GM12878 (cell line): ENCODE measurements at regions not wholly inside any gene's neighbourhood (a gene's known extent, or its start where the extent isn't known, plus 50 kb on each side); places are given as distances from the start of the nearest gene placed in this dataset.

ENCODE experiments used
- ATAC-seq: fragments of 200-7000 bp; cut with Tn5 transposase; 3 replicates; pipeline ENCODE4 v1.9.1; 2020; ENCODE audit warnings: mild to moderate bottlenecking, moderate library complexity
- BruUV-seq: library from RNA; stranded (reverse); fragments of 400-500 nt; replicated peaks from 2 replicates; lab custom pipeline; 2021; lab: Mats Ljungman, UMichigan
- CTCF ChIA-PET: fragments of 300-600 bp; sonication (Branson Sonifier 250); formaldehyde crosslinking; extraction: SDS; loops from one replicate; lab custom pipeline; 2021; ENCODE audit warnings: inconsistent platforms; lab: Yijun Ruan, JAX
- POLR2A ChIA-PET: fragments of 350-600 bp; formaldehyde crosslinking; extraction: SDS; loops from one replicate; lab custom pipeline; 2021; ENCODE audit warnings: inconsistent platforms; lab: Charles Lee
- RAD21 ChIA-PET: fragments of 300-600 bp; sonication (Branson Sonifier 250); formaldehyde crosslinking; loops from one replicate; lab custom pipeline; 2023; ENCODE audit warnings: antibody characterized with exemption; ENCODE audit not compliant: unreplicated experiment; lab: Charles Lee
- SMC1A ChIA-PET: fragments of 300-600 bp; sonication (Branson Sonifier 250); formaldehyde crosslinking; loops from one replicate; lab custom pipeline; 2023; ENCODE audit not compliant: unreplicated experiment, uncharacterized antibody; lab: Charles Lee
- DNase-seq: peaks from one replicate; pipeline ENCODE4 v3.0.0-alpha.2; 2011; ENCODE audit warnings: low read depth, low spot score
- FAIRE-seq: peaks from 3 replicates; lab custom pipeline; 2011; peaks lifted over from hg19 to GRCh38; lab: Jason Lieb, UNC
- H2AFZ ChIP-seq: 2 replicates; pipeline ENCODE4 v1.6.0; 2011; ENCODE audit warnings: low read depth, low read length, control low read depth; ENCODE audit not compliant: control insufficient read depth
- H3K27ac ChIP-seq: 2 replicates; pipeline ENCODE4 v1.5.1; 2011; ENCODE audit warnings: control low read depth; ENCODE audit not compliant: control insufficient read depth, insufficient read depth
- H3K27me3 ChIP-seq, 2 experiments: replicated peaks in 1 of 2; 2 replicates each; pipeline versions ENCODE4 v1.6.0 to v1.6.1; 2011; ENCODE audit warnings: low read length in 1 of 2; ENCODE audit not compliant: control insufficient read depth in 2 of 2, insufficient read depth in 2 of 2
- H3K36me3 ChIP-seq, 2 experiments: 2 replicates each; pipeline ENCODE4 v1.5.1; 2011; ENCODE audit warnings: low read length in 1 of 2; ENCODE audit not compliant: control insufficient read depth in 2 of 2, insufficient read depth in 2 of 2
- H3K4me1 ChIP-seq: 2 replicates; pipeline ENCODE4 v1.6.1; 2011; ENCODE audit warnings: mild to moderate bottlenecking, low read length, moderate library complexity, mixed read lengths; ENCODE audit not compliant: control insufficient read depth, insufficient read depth
- H3K4me2 ChIP-seq: 2 replicates; pipeline ENCODE4 v1.6.0; 2011; ENCODE audit warnings: control low read depth; ENCODE audit not compliant: control insufficient read depth, insufficient read depth
- H3K4me3 ChIP-seq: fragments of 200-600 bp; sonication (generic); 2 replicates; pipeline ENCODE4 v1.5.1; 2016
- H3K79me2 ChIP-seq: 2 replicates; pipeline ENCODE4 v1.6.0; 2011; ENCODE audit warnings: low read length; ENCODE audit not compliant: control insufficient read depth, insufficient read depth
- H3K9ac ChIP-seq: 2 replicates; pipeline ENCODE4 v1.8.0; 2011; ENCODE audit warnings: low read length, control low read depth, mixed read lengths; ENCODE audit not compliant: control insufficient read depth, insufficient read depth
- H3K9me3 ChIP-seq: replicated peaks from 3 replicates; pipeline ENCODE4 v1.5.1; 2011; ENCODE audit warnings: mild to moderate bottlenecking, low read length; ENCODE audit not compliant: control insufficient read depth, insufficient read depth
- H4K20me1 ChIP-seq: 2 replicates; pipeline ENCODE4 v1.6.0; 2011; ENCODE audit not compliant: control insufficient read depth, insufficient read depth
- CBX5 ChIP-seq: sonication (generic); IDR thresholded peaks from 2 replicates; pipeline ENCODE4 v1.6.1; 2016; ENCODE audit warnings: low read depth, moderate library complexity, mild to moderate bottlenecking, inconsistent platforms
- FOXK2 ChIP-seq: fragments of 450-650 bp; IDR thresholded peaks from 2 replicates; pipeline ENCODE4 v1.6.1; 2017; ENCODE audit warnings: mild to moderate bottlenecking, moderate library complexity
- GABPA ChIP-seq: IDR thresholded peaks from 2 replicates; pipeline ENCODE4 v1.6.1; 2014; ENCODE audit warnings: antibody characterized with exemption, low read depth, mild to moderate bottlenecking, inconsistent platforms
- JUND ChIP-seq: IDR thresholded peaks from 2 replicates; pipeline ENCODE4 v1.6.1; 2012; ENCODE audit warnings: low read depth, mild to moderate bottlenecking, low read length, improper control_type of control experiment, moderate library complexity
- NFYB ChIP-seq: IDR thresholded peaks from 2 replicates; pipeline ENCODE4 v1.6.1; 2011; ENCODE audit warnings: low read depth, mild to moderate bottlenecking, low read length, improper control_type of control experiment, moderate library complexity; ENCODE audit not compliant: insufficient read depth
- PML ChIP-seq: IDR thresholded peaks from 2 replicates; pipeline ENCODE4 v1.6.1; 2012; ENCODE audit warnings: low read length, inconsistent platforms
- ZNF622 ChIP-seq: fragments of 450-650 bp; IDR thresholded peaks from 2 replicates; pipeline ENCODE4 v1.6.1; 2017; ENCODE audit warnings: mild to moderate bottlenecking, inconsistent platforms
- WGBS: methylation state at CpG from one replicate; pipeline ENCODE4 v1.1.6; 2016; ENCODE audit warnings: low lambda C conversion rate; ENCODE audit not compliant: insufficient replicate concordance, insufficient coverage; ENCODE audit errors: missing lambda C conversion rate; 5-methylcytosine and 5-hydroxymethylcytosine counted together
- in situ Hi-C: fragments of 300-500 bp; cut with MboI; formaldehyde crosslinking; loops from 9 replicates; pipeline ENCODE4 v1.14.3; 2018; ENCODE audit warnings: mixed read lengths
- intact Hi-C: fragments of 100-400 bp; cut with micrococcal nuclease; formaldehyde crosslinking; loops from one replicate; pipeline ENCODE4 v1.14.2; 2022; ENCODE audit not compliant: unreplicated experiment
- TF ChIP-seq, protein P1 (sequence below): fragments of 450-650 bp; IDR thresholded peaks from 2 replicates; pipeline ENCODE4 v1.6.1; 2016; ENCODE audit warnings: mild to moderate bottlenecking, moderate library complexity, borderline replicate concordance
- TF ChIP-seq, protein P2 (sequence below): IDR thresholded peaks from 2 replicates; pipeline ENCODE4 v1.6.1; 2012; ENCODE audit warnings: low read length, inconsistent platforms
- TF ChIP-seq, protein P3 (sequence below): fragments of 450-650 bp; IDR thresholded peaks from 2 replicates; pipeline ENCODE4 v1.6.1; 2014; ENCODE audit warnings: mild to moderate bottlenecking
- TF ChIP-seq, protein P4 (sequence below): IDR thresholded peaks from 2 replicates; pipeline ENCODE4 v1.6.1; 2012; ENCODE audit warnings: mild to moderate bottlenecking, low read depth, low read length

DNA sequence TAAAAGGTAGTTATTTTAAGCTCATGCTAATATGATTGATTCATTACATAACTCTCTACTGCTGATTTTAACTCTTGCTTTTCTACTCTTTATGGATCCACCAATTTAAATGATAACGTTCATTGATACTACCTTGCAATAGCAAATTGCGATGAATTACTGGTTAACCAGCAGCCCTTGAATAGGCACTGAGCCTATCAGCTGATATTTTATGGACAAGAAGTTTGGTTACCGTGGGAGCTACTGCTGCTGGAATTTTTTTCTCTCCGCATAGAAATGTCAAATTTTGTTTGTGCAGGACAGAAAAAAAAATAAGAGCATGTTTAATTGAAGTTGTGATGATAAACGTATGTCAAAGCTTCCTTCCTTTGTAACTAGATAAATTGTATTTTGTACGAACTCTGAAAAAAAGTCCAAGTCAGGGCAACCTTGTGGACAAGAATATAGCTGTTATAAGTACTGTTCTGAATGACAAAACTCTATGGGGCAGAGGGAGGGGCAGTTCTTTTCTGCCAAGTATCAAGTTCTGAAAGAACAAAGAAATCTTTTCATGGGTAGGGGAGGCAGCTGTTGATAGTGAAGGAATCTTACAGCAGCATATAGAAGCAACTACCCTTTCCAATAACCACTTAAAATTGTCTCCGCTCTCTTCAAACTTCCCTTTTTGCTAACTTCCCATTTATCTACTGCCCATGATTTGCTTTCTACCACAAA, 434.9 kb upstream of the PABPC4L start:
- Histone ChIP-seq H3K4me2 (no peak overlapping the region), H3K9ac (no peak overlapping the region), H3K4me3 (no peak overlapping the region), H3K27ac (no peak overlapping the region), H3K9me3 (no peaks in the 10 kb centered on the region), H3K36me3 (no peaks in the 10 kb centered on the region), H3K27me3 (no peaks in the 10 kb centered on the region), H3K79me2 (no peaks in the 10 kb centered on the region), H4K20me1 (no peaks in the 10 kb centered on the region), H2AFZ (no peak overlapping the region), H3K4me1 (no peaks in the 10 kb centered on the region)
- FAIRE-seq (no peak), ATAC-seq (no peak), DNase-seq (no peak)
- 30% methylated on average over 7 of the region's 7 CpGs for WGBS
- SMC1A ChIA-PET: interaction anchor here (0.6 to 1.7 kb wide), 3 partner anchors 11 to 65 kb away, joined by 3 to 6 read pairs (median 3); no protein-coding TSS in a partner anchor
- POLR2A ChIA-PET: no interaction called here
- TF ChIP-seq, protein P1, sequence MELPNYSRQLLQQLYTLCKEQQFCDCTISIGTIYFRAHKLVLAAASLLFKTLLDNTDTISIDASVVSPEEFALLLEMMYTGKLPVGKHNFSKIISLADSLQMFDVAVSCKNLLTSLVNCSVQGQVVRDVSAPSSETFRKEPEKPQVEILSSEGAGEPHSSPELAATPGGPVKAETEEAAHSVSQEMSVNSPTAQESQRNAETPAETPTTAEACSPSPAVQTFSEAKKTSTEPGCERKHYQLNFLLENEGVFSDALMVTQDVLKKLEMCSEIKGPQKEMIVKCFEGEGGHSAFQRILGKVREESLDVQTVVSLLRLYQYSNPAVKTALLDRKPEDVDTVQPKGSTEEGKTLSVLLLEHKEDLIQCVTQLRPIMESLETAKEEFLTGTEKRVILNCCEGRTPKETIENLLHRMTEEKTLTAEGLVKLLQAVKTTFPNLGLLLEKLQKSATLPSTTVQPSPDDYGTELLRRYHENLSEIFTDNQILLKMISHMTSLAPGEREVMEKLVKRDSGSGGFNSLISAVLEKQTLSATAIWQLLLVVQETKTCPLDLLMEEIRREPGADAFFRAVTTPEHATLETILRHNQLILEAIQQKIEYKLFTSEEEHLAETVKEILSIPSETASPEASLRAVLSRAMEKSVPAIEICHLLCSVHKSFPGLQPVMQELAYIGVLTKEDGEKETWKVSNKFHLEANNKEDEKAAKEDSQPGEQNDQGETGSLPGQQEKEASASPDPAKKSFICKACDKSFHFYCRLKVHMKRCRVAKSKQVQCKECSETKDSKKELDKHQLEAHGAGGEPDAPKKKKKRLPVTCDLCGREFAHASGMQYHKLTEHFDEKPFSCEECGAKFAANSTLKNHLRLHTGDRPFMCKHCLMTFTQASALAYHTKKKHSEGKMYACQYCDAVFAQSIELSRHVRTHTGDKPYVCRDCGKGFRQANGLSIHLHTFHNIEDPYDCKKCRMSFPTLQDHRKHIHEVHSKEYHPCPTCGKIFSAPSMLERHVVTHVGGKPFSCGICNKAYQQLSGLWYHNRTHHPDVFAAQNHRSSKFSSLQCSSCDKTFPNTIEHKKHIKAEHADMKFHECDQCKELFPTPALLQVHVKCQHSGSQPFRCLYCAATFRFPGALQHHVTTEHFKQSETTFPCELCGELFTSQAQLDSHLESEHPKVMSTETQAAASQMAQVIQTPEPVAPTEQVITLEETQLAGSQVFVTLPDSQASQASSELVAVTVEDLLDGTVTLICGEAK: no peak
- no peak for TF ChIP-seq NFYB
- TF ChIP-seq FOXK2: no peak
- no peak for TF ChIP-seq CBX5
- TF ChIP-seq JUND: no peak
- TF ChIP-seq ZNF622: no peak
- TF ChIP-seq, protein P2, sequence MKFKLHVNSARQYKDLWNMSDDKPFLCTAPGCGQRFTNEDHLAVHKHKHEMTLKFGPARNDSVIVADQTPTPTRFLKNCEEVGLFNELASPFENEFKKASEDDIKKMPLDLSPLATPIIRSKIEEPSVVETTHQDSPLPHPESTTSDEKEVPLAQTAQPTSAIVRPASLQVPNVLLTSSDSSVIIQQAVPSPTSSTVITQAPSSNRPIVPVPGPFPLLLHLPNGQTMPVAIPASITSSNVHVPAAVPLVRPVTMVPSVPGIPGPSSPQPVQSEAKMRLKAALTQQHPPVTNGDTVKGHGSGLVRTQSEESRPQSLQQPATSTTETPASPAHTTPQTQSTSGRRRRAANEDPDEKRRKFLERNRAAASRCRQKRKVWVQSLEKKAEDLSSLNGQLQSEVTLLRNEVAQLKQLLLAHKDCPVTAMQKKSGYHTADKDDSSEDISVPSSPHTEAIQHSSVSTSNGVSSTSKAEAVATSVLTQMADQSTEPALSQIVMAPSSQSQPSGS: no peak
- TF ChIP-seq, protein P3, sequence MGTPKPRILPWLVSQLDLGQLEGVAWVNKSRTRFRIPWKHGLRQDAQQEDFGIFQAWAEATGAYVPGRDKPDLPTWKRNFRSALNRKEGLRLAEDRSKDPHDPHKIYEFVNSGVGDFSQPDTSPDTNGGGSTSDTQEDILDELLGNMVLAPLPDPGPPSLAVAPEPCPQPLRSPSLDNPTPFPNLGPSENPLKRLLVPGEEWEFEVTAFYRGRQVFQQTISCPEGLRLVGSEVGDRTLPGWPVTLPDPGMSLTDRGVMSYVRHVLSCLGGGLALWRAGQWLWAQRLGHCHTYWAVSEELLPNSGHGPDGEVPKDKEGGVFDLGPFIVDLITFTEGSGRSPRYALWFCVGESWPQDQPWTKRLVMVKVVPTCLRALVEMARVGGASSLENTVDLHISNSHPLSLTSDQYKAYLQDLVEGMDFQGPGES: no peak
- TF ChIP-seq, protein P4, sequence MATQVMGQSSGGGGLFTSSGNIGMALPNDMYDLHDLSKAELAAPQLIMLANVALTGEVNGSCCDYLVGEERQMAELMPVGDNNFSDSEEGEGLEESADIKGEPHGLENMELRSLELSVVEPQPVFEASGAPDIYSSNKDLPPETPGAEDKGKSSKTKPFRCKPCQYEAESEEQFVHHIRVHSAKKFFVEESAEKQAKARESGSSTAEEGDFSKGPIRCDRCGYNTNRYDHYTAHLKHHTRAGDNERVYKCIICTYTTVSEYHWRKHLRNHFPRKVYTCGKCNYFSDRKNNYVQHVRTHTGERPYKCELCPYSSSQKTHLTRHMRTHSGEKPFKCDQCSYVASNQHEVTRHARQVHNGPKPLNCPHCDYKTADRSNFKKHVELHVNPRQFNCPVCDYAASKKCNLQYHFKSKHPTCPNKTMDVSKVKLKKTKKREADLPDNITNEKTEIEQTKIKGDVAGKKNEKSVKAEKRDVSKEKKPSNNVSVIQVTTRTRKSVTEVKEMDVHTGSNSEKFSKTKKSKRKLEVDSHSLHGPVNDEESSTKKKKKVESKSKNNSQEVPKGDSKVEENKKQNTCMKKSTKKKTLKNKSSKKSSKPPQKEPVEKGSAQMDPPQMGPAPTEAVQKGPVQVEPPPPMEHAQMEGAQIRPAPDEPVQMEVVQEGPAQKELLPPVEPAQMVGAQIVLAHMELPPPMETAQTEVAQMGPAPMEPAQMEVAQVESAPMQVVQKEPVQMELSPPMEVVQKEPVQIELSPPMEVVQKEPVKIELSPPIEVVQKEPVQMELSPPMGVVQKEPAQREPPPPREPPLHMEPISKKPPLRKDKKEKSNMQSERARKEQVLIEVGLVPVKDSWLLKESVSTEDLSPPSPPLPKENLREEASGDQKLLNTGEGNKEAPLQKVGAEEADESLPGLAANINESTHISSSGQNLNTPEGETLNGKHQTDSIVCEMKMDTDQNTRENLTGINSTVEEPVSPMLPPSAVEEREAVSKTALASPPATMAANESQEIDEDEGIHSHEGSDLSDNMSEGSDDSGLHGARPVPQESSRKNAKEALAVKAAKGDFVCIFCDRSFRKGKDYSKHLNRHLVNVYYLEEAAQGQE: no peak
- no peak for TF ChIP-seq PML
- TF ChIP-seq GABPA: no peak
- intact Hi-C loops: no loop called here
- RAD21 ChIA-PET: interaction anchor here (0.7 kb wide), 1 partner anchor 9 kb away, joined by 4 read pairs; no protein-coding TSS in a partner anchor
- CTCF ChIA-PET: interaction anchor here (1.6 kb wide), 1 partner anchor 12 kb away, joined by 3 read pairs; no protein-coding TSS in a partner anchor
- BruUV-seq: no TSS peak
- in situ Hi-C loops: no loop called here
